GM19328 (cell line): ENCODE measurements at regions not wholly inside any gene's neighbourhood (a gene's known extent, or its start where the extent isn't known, plus 50 kb on each side); places are given as distances from the start of the nearest gene placed in this dataset.

Experiments used
- ATAC-seq: cut with Tn5 transposase; IDR thresholded peaks from one replicate; pipeline ENCODE4 v1.9.1; 2021; ENCODE audit warnings: mild to moderate bottlenecking, moderate library complexity; ENCODE audit not compliant: unreplicated experiment

DNA sequence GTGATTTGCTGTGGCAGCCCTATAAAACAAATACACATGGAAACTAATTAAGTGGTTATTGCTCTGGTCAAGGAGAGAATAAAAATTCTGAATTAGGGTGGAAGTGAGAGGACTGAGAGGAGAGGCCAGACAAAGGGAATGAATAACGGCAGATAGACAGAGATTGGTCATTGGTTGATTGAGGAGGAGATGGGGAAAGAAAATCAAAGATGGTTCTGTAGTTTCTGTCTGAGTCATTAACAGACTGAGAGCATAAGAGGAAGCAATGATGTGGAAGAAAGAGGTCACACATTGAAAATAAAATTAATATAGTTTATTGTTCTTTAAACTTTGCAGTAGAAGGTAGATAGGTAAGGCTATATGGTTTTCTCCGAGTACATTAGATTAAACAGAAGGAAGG lies 469.8 kb downstream of the ACTL7B start:
- ATAC-seq = no peak

DNA sequence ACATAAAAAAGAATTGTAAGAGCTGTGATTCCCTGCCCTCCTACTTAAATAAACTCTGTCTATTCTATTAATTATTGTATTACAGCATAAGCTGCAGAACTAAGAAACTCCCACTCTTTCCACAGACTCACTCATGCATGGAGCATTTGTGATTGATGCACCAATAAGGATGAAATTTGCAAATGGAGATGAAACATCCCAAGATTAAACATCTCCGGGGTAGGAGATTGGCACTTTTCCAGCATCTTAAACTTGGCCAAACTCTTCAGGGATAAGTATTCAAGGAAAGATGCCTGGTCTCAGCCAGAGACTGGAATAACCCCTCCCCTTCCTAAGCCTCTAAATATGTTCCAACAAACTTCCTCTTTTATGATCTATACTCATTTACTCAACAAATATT lies 472.0 kb downstream of the ACTL7B start:
- ATAC-seq = no peak

DNA sequence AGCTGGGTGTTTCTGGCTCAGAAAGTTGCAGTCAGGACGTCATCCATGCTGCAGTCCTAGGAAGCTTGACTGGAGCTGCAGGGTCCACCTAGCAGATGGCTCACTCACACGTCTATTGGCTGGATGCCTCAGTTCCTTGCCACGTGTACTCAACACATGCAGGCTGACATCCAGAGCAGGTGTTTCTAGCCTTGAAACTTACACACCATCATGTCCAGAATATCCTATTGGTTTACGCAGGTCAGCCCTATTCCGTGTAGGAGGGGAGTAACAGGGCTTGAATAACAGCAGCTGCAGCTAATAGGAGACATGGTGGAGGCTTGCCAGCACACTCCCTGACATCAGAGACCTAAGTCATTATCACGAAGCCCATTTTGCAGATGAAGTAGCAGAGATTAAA lies 473.5 kb downstream of the ACTL7B start:
- ATAC-seq = no peak

DNA sequence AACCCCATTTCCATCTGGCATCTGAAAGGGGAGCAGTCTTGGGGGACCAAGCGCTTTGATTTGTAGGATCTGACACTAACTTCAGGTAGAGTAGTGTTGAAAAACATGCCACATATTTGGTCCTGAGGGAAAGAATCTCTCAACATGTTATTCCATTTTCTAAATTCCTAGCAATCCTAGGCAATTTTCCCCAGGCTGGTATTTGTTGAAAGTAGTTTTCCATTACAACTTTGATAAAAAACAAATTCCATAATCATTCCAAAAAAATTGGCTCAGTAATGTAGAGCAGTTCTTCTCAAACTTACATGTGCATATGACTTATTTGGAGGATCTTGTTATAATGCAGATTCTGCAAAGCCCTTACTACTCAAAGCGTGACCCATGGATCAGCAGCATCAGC lies 477.9 kb downstream of the ACTL7B start:
- no peak for ATAC-seq

DNA sequence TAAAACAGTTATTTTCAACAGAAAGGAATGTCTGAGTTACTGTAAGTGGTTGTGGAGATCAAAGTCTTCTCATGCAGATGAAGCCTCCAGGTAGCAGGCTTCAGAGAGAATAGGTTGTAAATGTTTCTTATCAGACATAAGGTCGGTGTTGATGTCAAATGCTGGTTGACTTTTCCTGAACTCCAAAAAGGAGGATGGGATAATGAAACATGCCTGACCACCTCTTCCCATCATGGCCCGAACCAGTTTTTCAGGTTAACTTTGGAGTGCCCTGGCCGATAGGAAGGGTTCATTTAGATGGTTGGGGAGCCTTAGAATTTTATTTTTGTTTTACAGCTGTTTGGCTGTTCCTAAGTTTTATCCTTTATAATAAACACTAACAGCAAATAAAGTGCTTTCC lies 478.4 kb downstream of the ACTL7B start:
- no peak for ATAC-seq

DNA sequence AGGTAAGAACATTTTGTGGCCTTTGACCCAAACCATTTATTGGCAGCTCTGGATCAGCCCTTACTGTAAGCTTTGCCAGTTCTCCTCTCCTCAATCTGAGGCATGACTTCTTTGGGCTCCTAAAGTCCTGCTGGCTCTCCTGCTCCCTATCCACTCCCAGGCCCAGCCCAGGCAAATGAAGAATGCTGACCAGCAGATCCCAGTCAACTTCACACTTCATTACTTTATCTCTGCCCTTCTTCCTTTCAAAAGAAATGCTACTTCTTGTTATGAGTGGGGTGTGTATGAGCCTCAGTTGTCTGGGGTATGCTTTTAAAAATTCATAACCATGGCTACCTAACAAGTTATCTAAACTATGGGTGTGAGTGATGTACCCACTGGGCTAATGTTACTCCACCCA lies 479.6 kb downstream of the ACTL7B start:
- no peak for ATAC-seq

DNA sequence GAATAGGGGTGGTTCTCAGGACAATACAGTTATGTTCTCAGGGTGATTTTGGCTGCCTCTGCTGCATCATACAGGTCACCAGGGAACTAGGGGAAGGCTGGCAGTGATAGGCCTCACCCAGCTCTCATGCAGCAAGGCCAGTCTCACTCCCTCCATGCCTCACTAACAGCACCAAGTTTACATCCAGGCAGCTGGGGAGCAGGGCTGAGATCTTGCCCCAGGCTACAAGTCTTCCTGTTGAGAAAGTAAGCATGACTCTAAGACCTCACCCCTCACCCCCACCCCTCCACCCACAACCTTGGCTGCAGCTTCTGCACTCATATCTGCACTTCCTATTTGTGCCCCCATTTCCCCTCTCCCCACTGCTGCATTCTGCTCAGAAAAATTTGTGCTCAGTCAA lies 481.2 kb downstream of the ACTL7B start:
- ATAC-seq = no peak

DNA sequence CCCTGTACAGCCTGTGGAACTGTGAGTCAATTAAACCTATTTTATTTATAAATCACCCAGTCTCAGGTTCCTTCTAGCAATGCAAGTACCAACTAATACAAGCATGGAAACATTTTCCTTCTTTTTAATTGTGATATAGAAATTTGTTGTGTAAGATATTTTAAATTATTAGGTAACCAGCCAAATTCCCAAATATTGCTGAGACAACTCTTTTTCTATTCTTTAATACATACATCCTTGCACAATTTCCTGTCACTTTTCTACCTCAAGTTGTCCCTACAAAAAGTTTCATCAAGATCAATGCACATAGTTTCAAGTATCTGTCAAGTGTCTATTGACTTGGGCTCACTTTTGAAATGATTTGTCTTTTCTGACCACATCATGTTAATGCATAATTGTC lies 488.6 kb downstream of the ACTL7B start:
- ATAC-seq = no peak

DNA sequence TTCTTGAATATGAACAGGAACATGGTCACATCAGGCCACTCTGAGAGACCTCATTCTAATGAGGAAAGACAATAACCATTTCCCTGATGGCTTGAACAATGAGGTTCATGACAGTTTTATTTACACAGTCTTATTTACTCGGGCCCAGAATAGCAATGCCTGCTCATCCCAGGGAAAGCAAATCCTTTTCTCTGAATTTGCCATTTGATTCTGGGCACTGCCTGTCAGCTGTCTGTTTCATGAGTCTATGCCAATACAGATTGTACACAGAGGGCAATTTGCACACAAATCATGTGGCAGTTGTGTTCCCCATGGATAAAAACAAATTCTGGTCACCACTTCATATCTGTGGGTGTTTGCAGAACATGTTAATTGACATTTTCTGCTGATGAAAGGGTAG lies 492.5 kb downstream of the ACTL7B start:
- ATAC-seq = no peak

DNA sequence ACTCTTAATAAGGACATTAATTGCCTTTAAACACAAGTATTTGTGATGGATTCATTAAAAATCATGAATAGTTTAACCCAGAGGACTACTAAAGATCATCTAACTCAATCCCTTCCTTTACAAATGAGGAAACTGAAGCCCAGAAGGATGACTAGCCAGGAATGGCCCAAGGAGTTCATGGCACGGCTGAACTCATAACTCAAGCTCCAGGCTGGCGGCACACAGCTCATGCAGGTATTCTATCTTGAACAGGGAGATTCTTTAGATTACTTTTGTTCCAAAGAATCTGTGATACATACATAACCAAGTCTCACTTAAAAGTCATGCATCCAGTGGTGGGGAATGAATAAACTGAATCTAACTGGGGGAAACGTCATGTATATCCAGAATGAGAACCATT lies 495.5 kb downstream of the ACTL7B start:
- ATAC-seq = no peak

DNA sequence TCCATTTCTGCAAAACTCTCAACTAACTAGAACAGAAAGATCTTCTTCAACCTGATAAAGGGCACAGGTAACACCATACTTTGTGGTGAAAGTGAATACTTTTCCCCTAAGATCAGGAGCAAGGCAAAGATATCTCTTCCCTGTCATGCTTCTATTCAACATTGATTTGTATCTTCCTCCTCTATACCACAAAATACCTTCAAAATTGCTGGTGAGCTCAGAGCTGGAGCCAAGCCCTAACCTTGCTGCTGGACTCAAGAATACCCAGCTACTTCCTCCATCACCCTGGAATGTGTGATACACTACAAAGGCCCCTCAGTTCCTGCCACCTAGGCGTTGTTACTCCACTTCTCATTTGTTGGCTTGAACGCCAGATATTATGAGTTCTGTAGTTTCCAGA lies 499.0 kb downstream of the ACTL7B start:
- ATAC-seq = no peak

DNA sequence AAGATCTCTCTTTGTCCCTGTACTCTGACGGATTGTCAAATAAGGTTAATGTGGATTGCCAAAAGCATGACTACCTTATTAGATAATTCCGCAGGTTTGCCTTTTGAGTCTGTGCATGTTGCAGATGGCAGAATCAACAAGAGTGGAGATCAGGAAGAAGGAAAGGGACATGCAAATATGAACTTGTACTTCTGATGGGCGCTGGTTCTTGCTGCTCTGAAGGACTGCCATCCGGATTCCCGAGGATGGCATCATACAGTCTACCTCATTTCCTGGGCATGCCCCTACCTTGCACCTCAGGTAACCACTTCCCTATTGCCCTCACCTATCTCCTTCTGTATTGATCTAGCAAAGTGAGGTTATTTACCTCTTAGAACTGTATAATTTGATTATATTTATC lies 504.2 kb downstream of the ACTL7B start:
- ATAC-seq = no peak

DNA sequence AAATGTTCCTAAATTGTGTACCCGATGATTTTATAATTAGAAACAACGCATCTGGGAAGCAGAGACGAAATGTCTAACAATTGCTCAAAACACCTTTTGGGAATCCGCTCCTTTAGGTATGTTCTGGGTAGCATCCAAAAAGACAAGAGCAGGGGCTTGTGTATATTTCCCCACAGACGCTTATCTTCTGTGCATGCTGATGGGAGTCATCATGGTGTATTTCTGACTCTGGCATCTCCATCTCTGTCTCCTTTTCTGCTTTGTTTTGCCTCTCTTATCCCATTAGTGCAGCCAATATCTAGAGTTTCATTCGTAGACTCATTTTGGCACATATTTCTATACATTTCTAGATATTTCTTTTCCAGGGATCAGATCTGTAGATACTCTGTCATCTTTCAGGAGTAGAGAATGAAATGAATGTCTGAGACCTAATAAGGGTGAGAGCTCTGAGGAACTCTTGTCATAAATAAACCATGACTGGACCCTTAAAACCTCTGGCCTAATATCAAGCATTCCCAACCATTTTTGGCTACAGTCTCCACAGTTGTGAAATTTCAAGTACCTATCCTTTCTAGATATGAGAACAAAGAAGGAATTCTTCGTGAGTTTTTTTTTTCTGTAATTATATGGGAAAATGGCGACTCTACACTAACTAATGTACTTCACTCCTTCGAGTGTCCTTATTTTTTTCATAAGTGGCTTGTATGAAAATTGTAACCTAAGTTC lies 508.2 kb downstream of the ACTL7B start:
- ATAC-seq = no peak

DNA sequence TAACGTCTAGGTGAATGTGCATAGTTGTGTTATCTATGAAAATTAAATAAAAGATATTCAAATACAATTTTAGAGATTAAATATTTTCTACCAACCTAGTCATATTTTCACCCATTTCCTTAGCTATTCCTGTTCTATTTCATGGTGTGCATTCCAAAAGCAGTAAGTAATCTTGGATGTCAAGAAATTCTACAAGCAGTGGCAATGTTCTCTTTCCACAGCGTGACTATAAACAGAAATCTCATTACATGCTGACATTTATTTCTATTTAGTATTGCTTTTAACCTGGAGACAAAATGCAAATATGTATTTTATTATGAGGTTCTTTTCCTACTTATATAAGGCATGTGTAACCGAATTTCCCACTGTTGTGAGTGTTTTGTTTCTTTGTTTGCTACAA lies 510.0 kb downstream of the ACTL7B start:
- ATAC-seq = no peak

DNA sequence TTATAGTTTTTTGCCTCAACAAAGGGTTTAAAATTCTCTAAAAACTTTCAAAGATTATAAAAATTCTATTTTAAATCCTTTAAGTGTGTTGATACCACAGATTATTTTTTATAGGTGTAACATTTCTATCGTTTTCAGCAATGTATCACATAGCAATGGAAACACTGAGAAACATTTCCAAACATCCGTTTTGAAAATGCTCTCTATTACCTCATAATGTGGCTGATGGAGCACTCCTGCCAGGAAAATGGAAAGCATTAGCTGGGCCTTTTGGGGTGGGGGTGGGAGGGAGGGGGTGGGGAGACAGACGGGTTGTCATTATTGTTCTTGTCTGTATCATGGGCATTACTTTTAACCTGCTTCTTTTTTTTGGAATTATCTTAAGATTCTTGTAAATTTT lies 516.5 kb downstream of the ACTL7B start:
- ATAC-seq = no peak

DNA sequence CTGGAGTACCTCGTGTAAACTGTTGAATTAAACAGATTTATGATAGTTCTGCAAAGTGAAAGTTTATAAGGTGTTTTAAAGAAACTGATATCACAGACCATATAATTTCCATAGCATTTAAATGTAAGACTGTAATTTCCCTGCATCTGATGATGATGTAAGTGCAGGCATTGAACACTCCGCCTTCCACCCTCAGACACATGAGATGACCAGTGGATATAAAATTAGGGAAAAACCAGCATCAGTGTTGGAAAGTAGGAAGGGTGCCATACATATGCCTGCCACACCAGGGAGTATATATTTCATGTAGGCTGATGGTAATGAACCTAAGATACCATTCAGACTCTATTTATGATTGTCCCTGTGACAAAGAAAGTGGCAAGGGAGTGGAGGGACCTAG lies 519.2 kb downstream of the ACTL7B start:
- ATAC-seq = no peak

DNA sequence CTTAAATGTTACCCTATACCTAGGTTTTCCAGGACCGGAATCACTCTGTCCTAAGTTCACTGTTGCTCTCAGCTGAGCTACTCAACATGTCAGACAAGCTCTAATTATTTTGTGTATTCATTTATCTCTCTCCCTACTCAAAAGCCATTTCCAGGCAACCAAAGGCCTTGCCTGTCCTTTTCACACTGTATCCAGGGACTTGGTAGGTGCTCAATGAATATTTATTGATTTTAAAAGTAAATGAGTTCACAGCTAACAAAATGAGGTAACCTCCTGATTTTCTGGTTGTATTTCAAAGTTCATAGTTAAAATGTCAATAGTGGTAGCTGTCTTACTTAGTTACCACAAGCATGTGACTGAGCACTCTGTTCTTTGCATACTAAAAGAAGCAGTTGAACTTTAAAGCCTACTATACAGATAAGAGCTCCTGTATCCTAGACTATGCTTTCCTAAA lies 522.2 kb downstream of the ACTL7B start:
- ATAC-seq = no peak

DNA sequence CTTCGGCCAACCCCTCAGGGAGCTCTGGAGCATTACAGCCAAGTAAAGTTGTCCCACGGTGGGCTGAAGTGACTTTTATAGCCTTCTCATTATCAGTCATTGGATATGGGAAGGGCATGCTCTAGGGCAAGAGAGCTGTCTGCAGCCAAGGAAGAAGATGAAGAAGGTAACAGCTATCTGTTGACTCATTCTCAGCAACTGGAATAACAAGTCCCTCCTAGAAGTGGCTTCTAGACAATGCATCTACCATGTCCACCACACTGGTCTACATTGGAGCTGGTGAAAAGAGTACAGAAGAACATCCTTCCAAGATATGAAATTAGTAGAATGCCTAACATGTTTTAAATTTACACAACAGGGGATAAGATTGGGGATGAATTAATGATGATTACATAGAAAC lies 524.2 kb downstream of the ACTL7B start:
- ATAC-seq = no peak

DNA sequence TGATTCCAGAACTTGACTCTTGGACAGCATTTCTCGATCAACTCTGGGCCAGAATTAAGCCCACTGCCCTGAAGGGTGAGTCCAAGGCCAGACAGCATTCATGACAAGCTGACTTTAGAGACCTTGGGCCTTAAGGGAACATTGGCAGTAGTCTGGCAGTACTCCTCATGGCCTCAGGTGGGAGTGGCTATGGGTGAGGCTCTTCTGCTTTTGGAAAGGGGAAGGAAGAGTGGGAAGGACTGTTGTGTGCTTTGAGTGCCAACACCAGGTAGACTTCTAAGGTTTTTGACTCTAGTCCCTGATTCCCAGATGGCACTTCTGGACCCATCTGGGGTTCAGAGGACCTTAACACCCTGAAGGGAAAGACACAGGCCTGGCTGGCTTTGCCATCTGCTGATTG lies 530.4 kb downstream of the ACTL7B start:
- no peak for ATAC-seq

DNA sequence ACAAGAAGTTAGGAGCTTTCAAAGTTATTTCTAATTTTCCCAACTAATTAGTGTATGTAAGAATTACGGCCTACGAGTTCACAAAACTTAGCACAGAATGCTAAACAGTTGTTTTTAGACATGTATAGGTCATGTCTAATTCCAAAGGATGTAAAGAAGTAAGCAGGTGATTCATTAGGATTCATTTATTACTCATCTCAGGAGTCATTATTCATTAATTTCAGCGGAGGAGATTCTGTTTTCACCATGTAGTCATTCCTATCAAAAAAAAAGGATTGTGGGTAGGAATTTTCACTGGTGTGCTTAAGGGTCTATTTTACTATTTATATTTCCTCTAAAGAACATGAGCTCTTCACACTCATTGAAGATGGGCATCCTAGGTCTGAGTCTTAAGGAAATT lies 532.2 kb downstream of the ACTL7B start:
- no peak for ATAC-seq

DNA sequence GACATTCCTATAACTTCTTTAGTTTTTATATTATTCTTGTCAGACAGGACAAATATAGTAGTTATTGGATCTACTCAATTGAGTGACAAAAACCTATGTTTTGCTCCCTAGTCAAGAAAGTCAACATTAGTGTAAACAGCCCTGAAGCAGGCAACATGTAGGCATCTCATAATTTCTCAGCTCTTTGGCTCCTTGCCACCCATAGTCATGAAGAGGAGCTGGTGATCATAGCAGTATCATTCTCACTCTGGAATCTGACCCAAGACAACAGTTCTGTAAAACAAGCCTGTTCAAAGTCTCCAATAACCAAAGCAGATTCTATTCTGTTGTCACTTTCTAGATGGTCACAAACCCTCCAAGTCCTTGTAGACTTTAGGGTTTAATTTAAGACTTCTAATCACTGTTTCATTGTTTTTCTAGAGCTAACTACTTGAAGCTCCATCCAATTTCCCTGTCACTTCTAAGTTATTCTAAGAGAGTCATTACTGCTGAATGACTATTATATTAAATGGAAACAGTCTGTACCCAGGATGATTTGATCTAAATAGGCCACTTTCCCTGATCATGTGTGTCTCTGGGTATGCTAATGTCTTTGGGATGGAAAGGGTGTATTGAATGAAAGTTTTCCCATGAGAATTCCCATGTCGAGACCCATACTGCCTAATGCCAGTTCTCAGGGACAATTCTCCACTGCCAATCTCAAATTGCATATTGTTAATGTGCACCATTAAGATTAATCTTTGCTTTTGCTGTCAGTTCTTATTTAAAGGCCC lies 533.3 kb downstream of the ACTL7B start:
- no peak for ATAC-seq

DNA sequence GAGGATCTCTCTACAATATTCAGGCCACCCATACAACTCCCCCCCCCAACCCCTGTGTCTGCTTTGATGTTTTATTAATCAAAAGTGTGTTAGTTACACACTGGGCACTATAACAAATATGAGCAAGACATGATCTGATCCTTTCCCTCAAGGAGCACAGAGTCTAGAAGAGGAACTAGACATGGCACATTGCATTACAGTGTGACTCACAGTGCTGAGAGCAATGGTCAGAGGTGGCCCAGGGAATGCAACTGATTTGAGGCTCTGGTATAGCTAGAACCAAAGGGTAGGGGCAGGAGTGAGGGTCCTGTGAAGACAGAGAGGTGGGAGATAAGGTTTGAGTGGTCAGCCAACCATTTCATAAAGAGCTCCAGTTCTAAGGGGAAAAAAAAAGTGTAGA lies 539.2 kb downstream of the ACTL7B start:
- ATAC-seq = no peak

DNA sequence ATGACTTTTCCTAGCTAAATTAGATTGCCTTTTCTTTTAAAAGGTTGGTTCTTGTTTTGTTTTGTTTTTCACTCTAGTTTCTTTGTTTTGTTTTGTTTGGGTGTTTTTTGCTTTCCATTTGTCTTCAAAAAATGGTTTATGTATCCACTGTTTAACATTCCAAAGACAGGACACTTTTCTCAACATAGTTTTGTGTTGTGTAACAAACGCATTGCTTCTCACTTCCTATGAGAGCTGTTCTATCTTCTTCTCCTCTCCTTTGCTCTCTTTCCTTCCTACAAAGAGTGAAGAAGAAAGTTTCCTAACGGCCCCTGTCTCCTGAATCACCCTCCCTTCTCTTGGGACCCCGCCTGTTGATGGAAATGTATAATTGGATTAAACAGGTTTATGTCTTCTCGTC lies 539.7 kb downstream of the ACTL7B start:
- ATAC-seq = no peak
